Bronchial epithelial cell (primary cell): ENCODE measurements at regions not wholly inside any gene's neighbourhood (a gene's known extent, or its start where the extent isn't known, plus 50 kb on each side); places are given as distances from the start of the nearest gene placed in this dataset.
"Not testable (repeated sequence)": the region's sequence is repeated elsewhere in the genome, so short reads cannot be mapped to it uniquely, and the experiment has no call there.

Experiments
- DNase-seq: peaks from one replicate; pipeline ENCODE4 v3.0.0-alpha.2; 2010; ENCODE audit warnings: low read depth
- FAIRE-seq: peaks from 2 replicates; lab custom pipeline; 2011; peaks lifted over from hg19 to GRCh38; lab: Jason Lieb, UNC
- H3K27me3 ChIP-seq: 2 replicates; pipeline ENCODE4 v1.5.1; 2011; ENCODE audit warnings: low read length; ENCODE audit not compliant: control insufficient read depth, insufficient read depth
- H3K36me3 ChIP-seq: 2 replicates; pipeline ENCODE4 v1.5.1; 2011; ENCODE audit warnings: low read length; ENCODE audit not compliant: control insufficient read depth, insufficient read depth
- H3K4me3 ChIP-seq: 2 replicates; pipeline ENCODE4 v1.5.1; 2011; ENCODE audit warnings: mild to moderate bottlenecking, low read depth, low read length, control low read depth
- TF ChIP-seq, protein P1 (sequence below): IDR thresholded peaks from 2 replicates; pipeline ENCODE4 v1.5.1; 2011; ENCODE audit warnings: mild to moderate bottlenecking, moderate library complexity, low read length, control low read depth, inconsistent platforms; ENCODE audit not compliant: insufficient read depth, severe bottlenecking

DNA sequence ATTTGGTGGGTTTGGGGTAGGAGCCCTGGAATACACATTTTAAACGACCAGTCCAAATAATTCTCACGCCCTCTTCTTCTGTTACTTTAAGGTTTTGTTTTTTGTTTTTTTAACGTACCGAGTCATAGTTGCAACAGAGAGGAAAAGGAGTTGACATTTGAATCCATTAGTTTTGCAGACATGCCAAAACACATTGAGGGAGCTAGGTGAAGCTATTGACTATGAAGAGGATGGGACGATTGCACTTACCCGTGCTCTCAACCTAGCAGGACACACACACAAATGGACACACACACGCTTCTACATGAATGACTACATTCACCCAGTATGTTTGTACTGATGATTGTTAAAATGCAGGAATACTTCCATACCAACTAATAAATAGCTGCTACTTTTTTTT is 54.3 kb upstream of the CIT start:
- H3K36me3 ChIP-seq, result no peaks in the 10 kb centered on the region
- DNase-seq, result peak; percentile 77
- no peaks in the 10 kb centered on the region for H3K27me3 ChIP-seq
- peak; percentile 23 for FAIRE-seq
- H3K4me3 ChIP-seq, result no peak overlapping the region
- TF ChIP-seq, protein P1, sequence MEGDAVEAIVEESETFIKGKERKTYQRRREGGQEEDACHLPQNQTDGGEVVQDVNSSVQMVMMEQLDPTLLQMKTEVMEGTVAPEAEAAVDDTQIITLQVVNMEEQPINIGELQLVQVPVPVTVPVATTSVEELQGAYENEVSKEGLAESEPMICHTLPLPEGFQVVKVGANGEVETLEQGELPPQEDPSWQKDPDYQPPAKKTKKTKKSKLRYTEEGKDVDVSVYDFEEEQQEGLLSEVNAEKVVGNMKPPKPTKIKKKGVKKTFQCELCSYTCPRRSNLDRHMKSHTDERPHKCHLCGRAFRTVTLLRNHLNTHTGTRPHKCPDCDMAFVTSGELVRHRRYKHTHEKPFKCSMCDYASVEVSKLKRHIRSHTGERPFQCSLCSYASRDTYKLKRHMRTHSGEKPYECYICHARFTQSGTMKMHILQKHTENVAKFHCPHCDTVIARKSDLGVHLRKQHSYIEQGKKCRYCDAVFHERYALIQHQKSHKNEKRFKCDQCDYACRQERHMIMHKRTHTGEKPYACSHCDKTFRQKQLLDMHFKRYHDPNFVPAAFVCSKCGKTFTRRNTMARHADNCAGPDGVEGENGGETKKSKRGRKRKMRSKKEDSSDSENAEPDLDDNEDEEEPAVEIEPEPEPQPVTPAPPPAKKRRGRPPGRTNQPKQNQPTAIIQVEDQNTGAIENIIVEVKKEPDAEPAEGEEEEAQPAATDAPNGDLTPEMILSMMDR, result no peak

DNA sequence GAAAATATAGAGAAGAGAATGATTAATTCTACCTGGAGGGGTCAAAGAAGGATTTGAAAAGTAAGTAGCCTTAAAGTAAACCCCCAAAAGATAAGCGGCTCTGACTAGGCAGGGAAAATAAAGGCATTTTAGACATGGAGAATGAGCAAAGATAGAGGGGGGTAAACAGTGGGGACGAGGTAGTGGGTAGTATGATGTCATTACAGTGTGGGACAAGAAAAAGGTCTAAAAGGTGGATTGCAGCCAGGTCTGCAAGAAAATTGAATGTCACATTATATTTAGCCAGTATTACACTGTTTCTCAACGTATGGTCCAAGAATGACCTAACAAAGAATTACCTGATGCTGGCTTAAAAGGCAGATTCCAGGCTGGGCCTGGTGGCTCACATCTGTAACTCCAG is 55.8 kb upstream of the CIT start:
- TF ChIP-seq, protein P1, result no peak
- no peak for FAIRE-seq
- no peaks in the 10 kb centered on the region for H3K36me3 ChIP-seq
- no peak for DNase-seq
- no peak overlapping the region for H3K4me3 ChIP-seq
- H3K27me3 ChIP-seq, result no peaks in the 10 kb centered on the region

DNA sequence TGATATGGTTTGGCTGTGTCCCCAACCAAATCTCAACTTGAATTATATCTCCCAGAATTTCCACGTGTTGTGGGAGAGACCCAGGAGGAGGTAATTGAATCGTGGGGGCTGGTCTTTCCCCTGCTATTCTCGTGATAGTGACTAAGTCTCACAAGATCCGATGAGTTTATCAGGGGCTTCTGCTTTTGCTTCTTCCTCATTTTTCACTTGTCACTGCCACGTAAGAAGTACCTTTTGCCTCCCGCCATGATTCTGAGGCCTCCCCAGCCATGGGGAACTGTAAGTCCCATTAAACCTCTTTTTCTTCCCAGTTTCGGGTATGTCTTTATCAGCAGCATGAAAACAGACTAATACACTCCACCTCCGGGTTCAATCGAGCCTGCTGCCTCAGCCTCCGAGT is 54.3 kb upstream of the BICDL1 start:
- not testable (repeated sequence) for DNase-seq, H3K4me3 ChIP-seq, H3K36me3 ChIP-seq, FAIRE-seq, H3K27me3 ChIP-seq

DNA sequence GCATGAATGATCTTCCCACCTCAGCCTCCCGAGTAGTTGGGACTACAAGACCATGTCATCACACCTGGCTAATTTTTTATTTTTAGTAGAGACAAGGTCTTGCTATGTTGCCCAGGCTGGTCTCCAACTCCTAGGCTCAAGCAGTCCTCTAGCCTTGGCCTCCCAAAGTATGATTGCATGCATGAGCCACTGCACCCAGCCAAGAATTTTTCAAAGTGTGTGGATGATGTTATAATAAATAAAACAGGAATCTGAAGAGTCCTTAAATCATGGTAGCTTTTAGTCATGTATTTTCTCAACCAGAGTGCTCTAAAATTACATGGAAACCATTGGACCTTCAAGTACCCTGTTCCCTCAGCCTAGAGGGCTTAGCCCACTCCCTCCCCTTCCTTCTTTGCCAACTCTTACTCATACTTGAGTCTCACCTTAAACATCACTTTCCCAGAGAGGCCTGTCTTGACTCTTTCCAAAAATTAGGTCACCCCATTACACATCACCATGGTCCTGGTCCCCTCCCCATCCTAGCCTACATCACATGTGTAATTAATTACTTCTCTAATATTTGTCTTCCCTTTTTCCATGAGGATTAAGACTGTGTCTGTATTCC is 52.2 kb upstream of the BICDL1 start:
- peak; percentile 37 for DNase-seq
- Histone ChIP-seq H3K27me3 (no peaks in the 10 kb centered on the region), H3K4me3 (no peak overlapping the region), H3K36me3 (no peaks in the 10 kb centered on the region)
- TF ChIP-seq, protein P1, result no peak
- no peak for FAIRE-seq

DNA sequence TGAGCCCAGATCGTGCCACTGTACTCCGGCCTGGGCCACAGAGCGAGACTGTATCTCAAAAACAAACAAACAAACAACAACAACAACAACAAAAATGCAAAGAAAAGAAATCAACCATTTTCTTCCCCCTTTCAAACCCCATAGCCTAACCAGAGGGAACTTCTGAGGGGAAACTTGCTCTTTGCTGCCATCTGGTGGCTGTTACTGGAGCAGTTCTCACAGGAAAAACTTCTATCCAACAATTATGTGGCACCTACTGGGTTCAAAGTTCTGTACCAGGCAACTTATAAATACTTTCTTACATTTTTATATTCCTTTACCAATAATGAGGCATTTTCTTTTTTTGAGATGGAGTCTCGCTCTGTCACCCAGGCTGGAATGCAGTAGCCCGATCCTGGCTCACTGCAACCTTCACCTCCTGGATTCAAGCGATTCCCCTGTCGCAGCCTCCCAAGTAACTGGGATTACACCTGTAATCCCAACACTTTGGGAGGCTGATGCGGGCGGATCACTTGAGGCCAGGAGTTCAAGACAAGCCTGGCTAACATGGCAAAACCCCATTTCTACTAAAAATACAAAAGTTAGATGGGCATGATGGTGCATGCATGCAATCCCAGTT is 50.9 kb upstream of the BICDL1 start:
- Histone ChIP-seq H3K27me3 (no peaks in the 10 kb centered on the region), H3K4me3 (no peak overlapping the region), H3K36me3 (no peaks in the 10 kb centered on the region)
- FAIRE-seq (no peak), DNase-seq (peak; percentile 56)
- TF ChIP-seq, protein P1, result peak; percentile 79
